HTR-8/SVneo (cell line): ENCODE measurements at regions not wholly inside any gene's neighbourhood (a gene's known extent, or its start where the extent isn't known, plus 50 kb on each side); places are given as distances from the start of the nearest gene placed in this dataset.

ENCODE experiments used
- DNase-seq: peaks from one replicate; pipeline ENCODE4 v3.0.0; 2011; ENCODE audit warnings: low spot score, mixed read lengths; ENCODE audit not compliant: insufficient read length
- FAIRE-seq: peaks from 2 replicates; lab custom pipeline; 2011; peaks lifted over from hg19 to GRCh38; lab: Jason Lieb, UNC

DNA sequence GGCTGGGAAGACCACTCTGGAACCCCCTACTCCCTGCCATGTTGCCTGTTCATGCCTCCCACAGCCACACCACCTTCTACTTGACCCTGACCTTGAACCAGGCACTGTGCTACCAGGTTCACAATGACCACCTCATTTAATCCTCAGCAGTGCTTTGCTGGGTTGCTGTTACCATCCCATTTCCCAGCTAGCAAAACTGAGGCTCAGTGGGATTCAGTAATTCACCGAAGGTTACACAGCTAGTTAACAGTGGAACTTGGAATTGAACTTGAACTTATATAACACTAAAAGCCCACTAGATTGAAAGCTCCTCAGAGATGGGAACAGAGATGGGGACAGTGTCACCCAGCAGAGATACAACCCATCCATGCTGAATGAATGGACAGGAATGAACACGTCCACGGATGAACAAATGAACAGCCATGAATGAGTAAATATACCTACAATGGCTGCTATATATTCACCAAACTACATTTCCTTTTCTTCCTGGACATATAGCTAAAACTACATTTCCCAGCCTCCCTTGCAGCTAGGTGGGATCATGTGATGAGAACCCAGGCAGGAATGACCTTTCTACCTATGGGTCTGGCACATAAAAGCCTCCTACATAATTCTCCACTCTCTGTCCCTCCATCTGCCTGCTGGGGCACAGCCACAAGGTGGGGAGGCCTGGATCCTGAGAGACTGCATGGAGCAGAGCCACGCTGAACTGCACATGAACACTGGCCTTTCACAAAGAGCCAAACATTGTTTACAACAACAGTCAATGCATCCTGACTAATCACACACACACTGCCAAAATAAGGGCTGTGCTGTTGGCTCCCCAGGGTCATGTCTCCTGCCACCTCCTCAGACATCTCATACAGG lies 94.8 kb downstream of the RMI2 start:
- DNase-seq (no peak), FAIRE-seq (no peak)

DNA sequence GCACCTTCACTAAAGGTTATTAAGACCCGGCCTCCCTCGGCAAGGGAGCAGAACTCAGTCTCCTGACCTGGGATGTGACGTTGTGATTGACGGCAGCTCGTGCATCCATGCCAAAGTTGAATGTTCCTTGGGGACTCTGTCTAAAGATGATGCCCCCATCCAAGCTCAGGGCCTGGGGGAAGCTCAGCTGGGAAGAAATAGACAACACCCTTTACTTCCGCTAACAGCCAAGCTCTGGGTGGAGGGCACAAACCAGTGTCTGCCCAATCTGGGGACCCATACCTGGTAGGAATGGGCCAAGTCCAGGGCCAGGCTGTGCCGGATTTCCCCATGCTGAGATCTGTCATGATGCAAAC lies 95.4 kb downstream of the RMI2 start:
- no peak for FAIRE-seq
- DNase-seq: no peak

DNA sequence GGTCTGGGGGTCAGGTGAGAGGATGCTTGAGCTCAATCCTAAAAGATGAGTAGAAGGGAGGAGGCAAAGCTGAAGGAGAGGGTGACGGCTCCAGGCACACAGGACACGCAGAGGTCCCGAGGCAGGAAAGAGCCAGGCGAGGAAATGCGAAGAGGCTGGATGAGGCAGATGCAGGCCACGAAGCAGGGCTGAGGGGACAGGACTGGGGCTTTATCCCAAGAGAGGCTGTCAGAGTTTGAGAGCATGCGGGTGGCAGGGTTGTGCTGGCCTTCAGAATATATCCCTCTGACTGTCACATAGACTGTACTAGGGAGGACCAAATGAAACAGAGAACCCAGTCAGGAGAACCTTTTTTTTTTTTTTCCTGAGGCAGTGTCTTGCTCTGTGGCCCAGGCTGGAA lies 100.2 kb downstream of the RMI2 start:
- FAIRE-seq (no peak), DNase-seq (no peak)

DNA sequence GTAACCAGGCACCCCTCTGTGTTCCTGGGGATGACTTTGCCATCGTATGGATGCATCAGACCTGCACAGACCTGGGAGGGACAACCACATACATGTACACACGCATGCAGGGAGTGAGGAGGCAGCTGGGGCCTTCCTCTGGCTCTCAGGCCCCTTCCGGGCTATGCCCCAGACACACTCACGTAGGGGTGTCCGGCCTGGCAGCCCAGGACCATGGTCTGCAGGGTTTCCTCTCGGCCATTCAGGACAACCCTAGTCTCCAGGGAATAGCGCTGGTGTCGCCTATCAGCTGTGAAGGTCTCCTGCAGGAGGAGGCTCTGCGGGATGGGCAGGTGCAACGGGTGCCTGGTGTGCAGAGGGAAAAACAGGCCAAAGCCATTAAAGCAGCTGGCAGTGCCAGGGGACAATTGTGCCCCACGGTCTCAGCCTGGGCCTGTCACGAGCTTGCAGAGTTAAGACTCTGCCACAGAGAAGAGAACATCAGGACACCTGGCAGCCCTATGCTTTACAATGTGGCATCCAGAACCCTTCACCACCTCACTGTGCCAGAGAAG lies 101.4 kb downstream of the RMI2 start:
- no peak for DNase-seq
- FAIRE-seq: no peak

DNA sequence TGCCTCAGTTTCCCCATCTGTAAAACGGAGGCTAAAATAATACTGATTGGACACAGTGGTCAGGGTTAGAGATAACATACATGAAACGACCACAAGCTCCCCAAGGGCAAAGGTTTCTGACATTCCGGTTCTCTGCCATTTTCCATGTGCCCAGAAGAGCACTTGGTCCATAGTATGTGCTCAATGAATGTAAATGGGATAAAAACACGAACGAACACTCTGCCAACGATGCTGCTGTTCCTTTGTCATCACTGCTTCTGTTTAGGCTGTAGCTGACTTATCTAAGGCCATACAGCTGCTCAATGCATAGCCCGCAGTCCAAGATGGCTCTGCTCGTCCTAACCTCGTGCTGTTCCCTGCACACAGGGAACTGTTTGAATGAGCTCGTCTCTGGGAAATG lies 102.0 kb downstream of the RMI2 start:
- no peak for DNase-seq
- no peak for FAIRE-seq

DNA sequence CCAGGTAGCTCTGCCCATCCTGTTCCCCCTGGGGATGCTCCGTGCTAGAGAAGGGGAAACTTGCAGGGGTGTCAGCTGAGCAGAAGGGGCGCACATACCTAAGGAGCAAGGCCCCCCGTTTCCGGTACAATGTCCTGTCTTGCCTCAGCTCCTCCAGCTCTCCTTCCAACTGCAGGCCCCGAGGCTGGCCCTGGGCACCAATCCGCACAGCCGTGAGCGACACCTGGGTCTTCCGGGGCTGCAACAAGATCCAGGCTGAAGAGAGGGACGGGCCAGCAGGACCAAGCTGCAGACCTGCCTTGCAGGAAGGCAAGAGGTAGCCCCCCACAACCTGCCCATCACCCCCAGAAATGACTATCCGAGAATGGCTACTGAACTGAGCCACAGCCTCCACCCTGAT lies 102.6 kb downstream of the RMI2 start:
- DNase-seq: no peak
- no peak for FAIRE-seq

DNA sequence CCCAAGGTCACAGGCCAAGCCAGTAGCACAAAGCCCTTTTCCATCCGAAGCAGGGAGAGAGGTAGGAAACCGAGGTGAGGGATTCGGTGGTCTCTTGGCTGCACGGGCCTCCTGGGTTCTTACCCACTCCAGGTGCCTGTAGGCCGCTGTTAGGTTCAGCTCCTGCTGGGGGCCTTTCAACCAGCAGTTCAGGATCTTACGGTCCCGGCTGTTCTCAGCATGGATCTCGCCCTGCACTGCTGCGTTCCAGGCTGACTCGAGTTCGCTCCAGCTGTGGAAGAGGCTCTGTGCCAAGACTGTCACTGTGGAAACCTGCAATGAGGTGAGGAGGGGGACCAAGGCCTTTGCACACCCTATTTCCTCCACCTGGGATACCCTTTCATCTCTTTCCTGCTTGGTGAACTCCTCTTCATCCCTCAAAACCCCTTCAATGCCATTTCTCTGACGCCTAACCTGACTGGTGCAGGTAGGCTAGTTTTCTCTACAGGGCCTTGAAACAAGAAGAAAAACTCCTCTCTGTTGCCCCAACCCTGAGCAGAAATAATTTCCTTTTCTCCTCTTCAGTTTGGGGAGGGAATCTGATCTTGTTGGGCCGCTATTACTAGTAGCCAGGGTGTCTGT lies 103.6 kb downstream of the RMI2 start:
- FAIRE-seq (no peak), DNase-seq (no peak)

DNA sequence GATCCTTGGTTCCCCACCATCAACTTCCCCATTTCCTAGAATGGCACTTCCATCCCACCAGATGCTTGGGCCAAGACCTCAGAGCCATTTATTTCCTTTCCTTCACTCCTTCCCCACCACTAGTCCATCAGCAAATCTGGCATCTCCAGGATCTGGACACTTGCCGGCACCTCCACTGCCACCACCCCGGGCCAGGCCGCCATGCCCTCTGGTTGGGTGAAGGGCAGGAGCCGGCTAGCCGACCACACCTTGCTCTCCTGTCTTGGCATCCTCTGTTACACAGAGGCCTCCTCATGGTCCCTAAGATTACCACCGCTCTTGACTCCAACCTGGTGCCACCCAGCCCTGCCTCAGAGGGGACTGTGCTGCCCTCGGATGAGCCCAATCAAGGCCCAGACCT lies 104.5 kb downstream of the RMI2 start:
- DNase-seq: no peak
- no peak for FAIRE-seq

DNA sequence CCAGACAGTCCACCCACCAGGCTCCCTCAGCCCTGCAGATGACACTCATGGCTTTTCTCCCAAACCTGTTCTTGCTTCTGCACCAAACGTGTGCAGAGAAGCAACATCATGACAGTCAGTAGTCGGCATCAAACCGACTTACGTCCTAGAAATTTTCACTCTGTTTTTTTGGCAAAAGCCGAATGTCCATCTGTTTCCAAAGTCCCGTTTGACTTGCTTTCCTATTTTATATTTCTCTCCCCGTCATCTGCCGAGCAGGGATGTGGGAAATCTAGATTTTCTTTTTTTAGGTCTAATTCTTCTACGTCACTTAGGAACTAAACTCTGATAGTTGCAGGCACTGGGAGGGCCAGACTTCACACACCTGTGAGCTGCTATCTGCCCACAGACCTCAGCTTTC lies 104.9 kb downstream of the RMI2 start:
- DNase-seq: no peak
- no peak for FAIRE-seq

DNA sequence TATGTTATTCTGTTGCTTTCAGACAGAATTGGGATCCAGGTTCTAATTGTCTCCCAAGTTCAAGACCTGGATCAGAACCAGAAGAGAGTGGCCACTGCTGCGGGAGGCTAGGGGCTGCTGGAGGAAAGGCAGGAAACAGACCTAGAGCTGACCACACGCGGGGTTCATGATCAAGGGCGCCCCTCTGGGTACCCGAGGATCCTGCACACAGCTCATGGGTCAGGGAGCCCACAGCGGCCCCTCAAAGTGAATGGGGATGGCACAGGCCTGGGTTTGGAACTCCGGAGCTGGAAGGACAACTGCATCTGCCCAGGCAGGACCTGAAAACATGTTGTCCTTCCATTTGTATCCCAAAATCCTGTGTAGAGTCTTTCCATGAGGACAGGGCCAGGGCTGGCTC lies 107.0 kb downstream of the RMI2 start:
- DNase-seq (no peak), FAIRE-seq (no peak)

DNA sequence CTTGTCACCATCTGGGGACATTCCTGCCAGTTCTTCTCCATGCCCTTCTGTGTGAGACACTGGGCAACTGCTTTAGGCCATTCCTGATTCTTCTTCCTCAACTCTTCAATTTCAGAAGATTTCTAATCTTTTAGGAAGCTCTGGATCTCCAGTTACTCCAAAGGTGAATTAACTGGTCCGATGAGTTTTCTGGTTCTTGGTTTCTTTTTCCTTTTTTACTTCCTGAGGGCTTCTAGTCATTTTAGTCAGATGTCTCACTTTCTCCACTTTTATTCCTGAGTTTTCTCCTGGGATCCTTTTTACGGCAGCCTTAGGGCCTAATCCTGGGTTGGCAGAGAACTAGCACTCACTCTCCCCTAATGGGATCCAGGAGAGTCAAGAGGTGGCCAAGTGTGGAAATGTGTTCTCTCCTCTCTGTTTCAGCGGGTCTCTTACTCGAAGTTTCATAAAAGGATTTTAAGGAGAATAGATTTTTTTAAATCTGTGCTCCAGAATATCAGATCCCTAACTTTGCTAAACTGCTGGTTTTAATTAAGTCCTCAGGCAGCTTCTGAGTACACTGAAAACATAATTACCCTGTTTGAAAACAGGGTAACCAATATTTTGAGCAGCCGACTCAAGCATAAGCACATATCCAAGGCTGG lies 107.6 kb downstream of the RMI2 start:
- no peak for DNase-seq
- no peak for FAIRE-seq

DNA sequence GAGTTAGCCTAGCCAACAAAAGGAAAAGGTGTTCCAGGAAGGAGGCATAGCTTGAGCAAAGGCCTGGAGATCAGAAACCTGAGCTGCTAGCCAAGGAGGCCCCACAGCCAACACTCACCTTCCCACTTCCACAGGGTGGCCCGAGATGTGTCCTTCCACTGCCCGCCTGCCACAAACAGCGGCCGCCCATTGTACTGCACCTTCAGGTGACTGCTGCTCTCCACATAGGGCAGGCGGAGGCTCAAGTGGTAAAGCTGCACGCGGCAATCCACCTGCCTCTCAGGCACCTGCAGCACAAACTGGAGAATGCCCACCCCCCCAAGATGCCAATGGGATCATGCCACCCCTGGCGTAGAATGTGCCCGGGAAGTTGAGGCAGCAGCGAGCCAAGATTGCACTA lies 111.5 kb downstream of the RMI2 start:
- DNase-seq (no peak), FAIRE-seq (no peak)

DNA sequence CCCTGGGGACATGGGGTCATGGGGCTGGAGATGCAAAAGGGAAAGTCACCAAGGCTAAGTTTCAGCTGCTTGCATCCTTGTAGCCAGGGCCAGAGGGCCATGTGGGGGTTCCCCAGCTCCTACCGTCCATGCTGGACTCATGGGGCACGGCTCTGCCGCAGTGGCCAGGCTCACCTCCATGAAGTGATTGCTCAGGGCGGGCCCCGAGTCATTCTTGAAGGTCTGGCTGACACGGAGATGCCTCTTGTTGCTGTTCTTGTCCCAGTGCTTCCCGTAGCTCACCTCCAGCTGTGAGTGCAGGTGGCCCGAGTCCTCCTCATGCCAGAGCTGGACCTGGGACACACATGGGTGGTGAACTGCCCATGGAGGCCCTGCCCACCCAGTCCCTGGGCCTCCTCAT lies 114.5 kb downstream of the RMI2 start:
- DNase-seq (no peak), FAIRE-seq (no peak)

DNA sequence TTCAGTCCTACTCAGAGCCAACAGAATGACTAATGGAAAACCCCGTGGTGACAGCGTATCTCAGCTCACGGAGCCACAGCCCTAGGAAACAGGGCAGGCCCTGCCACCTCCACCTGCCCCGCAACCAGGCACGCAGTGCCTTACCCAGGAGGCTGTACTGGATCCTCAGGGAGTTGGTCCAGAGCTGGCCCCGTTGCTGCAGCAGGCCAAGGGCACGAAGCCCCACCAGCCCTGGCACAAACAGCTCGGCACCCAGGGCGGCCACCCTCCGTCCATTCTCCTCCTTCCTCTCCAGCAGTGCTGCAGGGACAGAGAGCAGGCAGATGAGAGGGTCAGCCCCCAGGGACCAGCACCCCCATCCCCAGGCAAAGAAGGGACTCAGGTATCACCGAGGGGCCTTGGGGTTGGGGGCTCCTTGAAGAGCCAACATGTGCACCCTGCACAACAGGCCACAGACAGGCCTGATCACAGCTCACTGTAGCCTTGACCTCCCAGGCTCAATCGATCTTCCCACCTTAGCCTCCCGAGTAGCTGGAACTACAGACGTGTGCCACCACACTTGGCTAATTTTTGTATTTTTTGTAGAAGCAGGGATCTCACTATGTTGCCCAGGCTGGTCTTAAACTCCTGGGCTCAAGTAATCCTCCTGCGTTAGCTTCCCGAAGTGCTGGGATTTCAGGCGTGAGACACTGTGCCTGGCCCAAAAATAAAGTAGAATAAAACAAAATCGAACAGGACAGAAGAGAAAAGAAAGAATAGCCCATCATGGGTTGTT lies 115.7 kb downstream of the RMI2 start:
- DNase-seq (no peak), FAIRE-seq (no peak)

DNA sequence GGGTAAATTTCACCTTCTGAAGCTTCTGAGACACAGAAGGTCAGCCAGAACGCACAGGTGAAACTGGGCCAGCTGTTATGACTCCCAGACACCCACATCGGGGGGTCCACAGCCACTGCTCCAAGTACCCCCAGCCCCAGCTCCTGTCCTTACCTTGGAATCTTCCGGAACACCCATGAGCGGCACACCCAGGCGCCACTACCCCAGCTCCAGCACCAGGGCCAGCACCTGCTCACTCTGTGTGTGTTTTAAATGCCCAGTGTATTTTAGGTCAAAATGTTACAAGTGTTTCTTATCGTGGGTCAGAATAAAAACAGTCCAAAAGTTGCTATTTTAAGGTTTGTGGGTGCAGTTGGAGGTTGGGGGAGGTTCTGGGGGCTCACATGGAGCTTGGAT lies 116.3 kb downstream of the RMI2 start:
- FAIRE-seq: no peak
- DNase-seq: no peak

DNA sequence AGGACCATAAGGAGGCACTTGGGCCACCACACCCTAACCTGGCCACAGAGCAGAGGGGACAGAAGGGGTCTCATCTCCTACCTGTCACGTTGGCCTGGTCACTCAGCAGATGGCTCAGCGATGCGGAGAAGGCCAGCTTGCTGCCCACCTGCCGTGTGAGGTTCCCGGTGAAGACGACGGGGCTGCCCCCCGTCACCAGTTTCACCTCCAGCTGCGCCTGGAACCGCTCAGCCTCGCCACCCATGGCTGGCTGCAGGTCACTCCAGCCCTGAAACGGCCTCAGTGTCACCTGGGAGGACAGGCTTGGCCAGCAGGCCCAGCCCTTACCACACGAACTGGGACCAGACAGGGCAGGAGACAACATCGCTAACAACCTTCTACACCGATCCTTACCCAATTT lies 116.8 kb downstream of the RMI2 start:
- no peak for DNase-seq
- no peak for FAIRE-seq

DNA sequence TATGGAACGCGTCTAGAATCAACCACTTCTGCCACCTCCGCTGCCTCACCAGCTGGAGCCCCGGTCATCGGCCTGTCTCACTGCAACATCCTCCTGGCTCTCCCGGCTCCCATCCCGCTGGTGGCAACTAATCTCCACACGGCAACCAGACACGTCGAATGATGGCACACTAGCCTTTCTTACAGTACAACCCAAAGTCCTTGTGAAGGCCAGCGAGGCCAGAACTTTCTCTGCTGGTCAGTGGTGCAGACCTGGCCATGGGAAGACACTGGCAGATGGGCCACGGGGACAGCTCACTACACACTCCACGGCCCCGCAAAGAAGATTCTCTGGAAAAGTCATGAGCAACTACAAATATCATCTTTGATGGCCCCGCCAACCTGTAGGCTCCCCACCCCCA lies 117.6 kb downstream of the RMI2 start:
- FAIRE-seq: no peak
- DNase-seq: no peak

DNA sequence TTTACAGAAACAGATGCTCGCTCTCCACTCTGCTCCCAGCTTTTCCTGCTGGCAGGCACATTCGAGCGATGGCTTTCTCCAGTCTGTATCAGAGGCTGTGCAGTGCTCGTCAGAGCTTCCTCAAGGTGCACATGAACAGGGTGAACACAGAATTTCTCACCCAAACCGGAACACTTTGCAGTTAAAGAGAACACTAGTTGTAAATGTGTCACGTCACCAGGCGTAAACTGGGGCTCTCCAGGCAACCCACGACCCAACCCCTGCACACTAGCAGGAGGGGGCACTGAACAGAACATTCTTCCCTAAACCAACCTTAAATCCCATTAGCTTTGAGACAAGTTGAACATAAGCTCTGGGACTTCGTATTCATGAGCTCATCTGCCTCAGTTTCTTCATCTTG lies 119.0 kb downstream of the RMI2 start:
- FAIRE-seq (no peak), DNase-seq (no peak)

DNA sequence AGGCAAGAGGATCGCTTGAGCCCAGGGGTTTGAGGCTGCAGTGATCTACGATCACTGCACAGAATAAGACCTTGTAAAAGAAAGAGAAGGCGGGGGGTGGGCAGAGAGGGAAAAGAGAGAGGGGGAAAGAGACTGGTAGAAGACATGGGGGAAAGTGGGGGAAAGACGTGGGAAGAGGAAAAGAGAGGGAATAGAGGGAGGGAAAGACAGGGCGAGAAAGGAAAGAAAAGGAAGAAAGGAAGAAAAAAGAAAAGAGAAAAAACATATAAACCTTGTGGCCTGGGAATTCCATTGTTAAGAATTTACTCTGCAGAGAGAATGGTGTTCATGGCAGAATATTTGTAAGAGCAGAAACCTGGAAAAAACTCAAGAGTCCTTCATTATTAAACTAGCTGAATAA lies 120.4 kb downstream of the RMI2 start:
- FAIRE-seq (no peak), DNase-seq (no peak)

DNA sequence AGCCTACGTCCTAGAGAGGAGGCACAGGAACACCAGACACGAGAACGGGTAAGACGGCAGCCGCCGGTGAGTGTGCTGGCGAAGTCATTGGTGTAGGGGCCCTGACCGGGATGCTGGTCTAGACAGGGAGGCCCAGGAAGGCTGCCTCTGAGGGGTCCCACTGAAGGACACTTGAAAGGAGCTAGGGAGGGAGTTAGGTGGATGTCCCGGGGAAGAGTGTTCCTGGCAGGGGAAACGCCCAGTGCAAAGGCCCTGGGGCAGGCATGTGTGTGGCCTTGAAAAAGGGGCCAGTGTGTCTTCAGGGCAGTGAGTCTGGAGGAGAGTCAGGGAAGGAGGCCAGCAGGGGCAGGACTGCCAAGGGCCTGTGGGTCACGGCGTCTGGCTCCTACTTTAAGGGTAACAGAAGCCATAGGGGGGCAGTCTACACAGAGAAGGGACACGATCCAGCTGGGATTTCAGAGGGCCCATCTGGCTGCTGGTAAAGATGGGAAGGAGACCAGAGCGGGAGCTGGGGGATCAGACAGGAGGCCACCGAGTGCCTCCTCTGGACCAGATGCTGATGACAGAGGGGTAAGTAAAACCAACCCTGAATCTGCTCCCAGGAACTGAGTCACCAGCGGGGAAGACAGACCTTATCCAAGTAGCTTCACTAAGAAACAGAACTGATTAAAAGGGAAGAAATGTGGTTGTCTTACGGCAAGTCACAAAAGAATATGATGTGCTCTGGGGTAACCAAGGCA lies 115.9 kb downstream of the LITAF start:
- FAIRE-seq: no peak
- no peak for DNase-seq
